Hepatocyte (in vitro differentiated cells): ENCODE measurements at regions not wholly inside any gene's neighbourhood (a gene's known extent, or its start where the extent isn't known, plus 50 kb on each side); places are given as distances from the start of the nearest gene placed in this dataset.
"Not testable (repeated sequence)": the region's sequence is repeated elsewhere in the genome, so short reads cannot be mapped to it uniquely, and the experiment has no call there.

Experiments
- DNase-seq: peaks from one replicate; pipeline ENCODE4 v3.0.0-alpha.2; 2016; ENCODE audit warnings: low spot score
- H2AFZ ChIP-seq: fragments of 200-600 bp; sonication (generic); 2 replicates; pipeline ENCODE4 v1.6.0; 2016; ENCODE audit warnings: antibody characterized with exemption, mild to moderate bottlenecking
- H3K27ac ChIP-seq: fragments of 200-600 bp; sonication (generic); 2 replicates; pipeline ENCODE4 v1.5.1; 2016; ENCODE audit warnings: mild to moderate bottlenecking
- H3K27me3 ChIP-seq: fragments of 200-600 bp; sonication (generic); 2 replicates; pipeline ENCODE4 v1.6.1; 2016
- H3K36me3 ChIP-seq: fragments of 200-600 bp; sonication (generic); replicated peaks from 2 replicates; pipeline ENCODE4 v1.5.1; 2016; ENCODE audit warnings: low read depth; ENCODE audit not compliant: insufficient read depth
- H3K4me1 ChIP-seq: fragments of 200-600 bp; sonication (generic); 2 replicates; pipeline ENCODE4 v1.5.1; 2016; ENCODE audit warnings: mild to moderate bottlenecking, moderate library complexity; ENCODE audit not compliant: insufficient read depth
- H3K4me2 ChIP-seq: fragments of 200-600 bp; sonication (generic); 2 replicates; pipeline ENCODE4 v1.6.0; 2016
- H3K4me3 ChIP-seq: fragments of 200-600 bp; sonication (generic); 2 replicates; pipeline ENCODE4 v1.5.1; 2016; ENCODE audit warnings: mild to moderate bottlenecking
- H3K79me2 ChIP-seq: fragments of 200-600 bp; sonication (generic); 2 replicates; pipeline ENCODE4 v1.6.0; 2017; ENCODE audit warnings: mild to moderate bottlenecking
- H3K9me2 ChIP-seq: fragments of 200-600 bp; sonication (generic); replicated peaks from 2 replicates; pipeline ENCODE4 v1.6.0; 2017; ENCODE audit warnings: mild to moderate bottlenecking; ENCODE audit not compliant: insufficient read depth
- H3K9me3 ChIP-seq: fragments of 200-600 bp; sonication (generic); 2 replicates; pipeline ENCODE4 v1.5.1; 2016; ENCODE audit warnings: low read depth, mild to moderate bottlenecking
- H4K20me1 ChIP-seq: fragments of 200-600 bp; sonication (generic); 2 replicates; pipeline ENCODE4 v1.6.0; 2016; ENCODE audit warnings: mild to moderate bottlenecking; ENCODE audit not compliant: insufficient read depth, poor library complexity, severe bottlenecking
- WGBS: methylation state at CpG from one replicate; pipeline ENCODE4 v1.1.6; 2016; ENCODE audit warnings: low lambda C conversion rate; ENCODE audit errors: missing lambda C conversion rate; 5-methylcytosine and 5-hydroxymethylcytosine counted together

DNA sequence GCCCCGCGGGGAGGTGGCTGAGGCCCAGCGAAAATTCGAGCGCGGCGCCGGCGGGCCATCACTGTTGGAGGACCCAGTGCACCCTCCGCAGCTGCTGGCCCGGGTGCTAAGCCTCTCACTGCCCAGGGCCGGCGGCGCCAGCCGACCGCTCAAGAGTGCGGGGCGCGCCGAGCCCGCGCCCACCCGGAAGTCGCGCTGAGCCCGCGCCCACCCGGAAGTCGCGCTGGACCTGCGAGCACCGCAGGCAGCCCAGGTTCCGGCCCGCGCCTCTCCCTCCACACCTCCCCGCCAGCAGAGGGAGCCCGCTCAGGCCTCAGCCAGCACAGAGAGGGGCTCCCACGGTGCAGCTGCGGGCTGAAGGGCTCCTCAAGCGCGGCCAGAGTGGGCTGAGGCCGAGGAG is 165.5 kb upstream of the BDP1 start:
- H3K27me3 ChIP-seq, H3K4me2 ChIP-seq, H4K20me1 ChIP-seq, H3K9me3 ChIP-seq, H3K9me2 ChIP-seq, H3K79me2 ChIP-seq, H3K4me1 ChIP-seq, H3K4me3 ChIP-seq, H3K36me3 ChIP-seq, DNase-seq, H2AFZ ChIP-seq: not testable (repeated sequence)
- no CpG with 5 or more reads among the region's 42 CpGs for WGBS
- peak overlapping the region; percentile 63 for H3K27ac ChIP-seq

DNA sequence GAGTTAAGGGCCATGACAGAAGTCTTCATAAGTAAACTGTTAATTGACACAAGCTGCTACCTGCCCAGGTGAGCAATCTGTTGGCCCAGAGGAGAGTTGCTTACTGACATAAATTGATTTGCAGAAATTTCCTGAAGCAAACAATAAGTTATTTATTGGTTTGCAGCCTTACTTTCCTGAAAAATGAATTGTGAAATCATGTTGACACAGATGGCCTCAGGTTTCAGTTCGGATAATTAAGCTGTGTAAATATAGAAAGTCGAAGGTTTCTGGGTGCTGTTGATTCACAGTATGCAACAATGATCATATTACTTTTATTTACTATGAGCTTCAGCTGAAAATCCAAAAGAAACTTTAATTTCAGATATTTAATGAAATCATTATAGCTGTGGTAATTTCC is 164.5 kb upstream of the BDP1 start:
- not testable (repeated sequence) for H3K9me2 ChIP-seq, H2AFZ ChIP-seq, DNase-seq, H4K20me1 ChIP-seq, H3K27ac ChIP-seq, H3K79me2 ChIP-seq, H3K4me1 ChIP-seq, H3K36me3 ChIP-seq, H3K4me3 ChIP-seq, H3K4me2 ChIP-seq, H3K27me3 ChIP-seq, H3K9me3 ChIP-seq
- 71% methylated on average over 2 of the region's 2 CpGs for WGBS
